Gastroesophageal sphincter (tissue), 4 donors: ENCODE measurements at regions not wholly inside any gene's neighbourhood (a gene's known extent, or its start where the extent isn't known, plus 50 kb on each side); places are given as distances from the start of the nearest gene placed in this dataset.
A peak's percentile ranks its signal among the peaks of the same experiment; 100 is the strongest.
"Not testable (repeated sequence)": the region's sequence is repeated elsewhere in the genome, so short reads cannot be mapped to it uniquely, and the experiment has no call there.

Experiments
- ATAC-seq: fragments of 150-250 bp; one replicate; pipeline ENCODE4 v1.9.1; 2016; ENCODE audit warnings: mild to moderate bottlenecking, moderate library complexity
- H3K27ac ChIP-seq, 4 donors: fragments of 200-600 bp; sonication (generic) in 3 of 4; 1 replicate in 3 of 4; 2 replicates in 1 of 4; pipeline ENCODE4 v1.5.1; 2016 to 2019
- H3K27me3 ChIP-seq: fragments of 200-600 bp; sonication (generic); one replicate; pipeline ENCODE4 v1.5.1; 2019
- H3K36me3 ChIP-seq, 2 donors: fragments of 200-600 bp; sonication (generic); one replicate each; pipeline ENCODE4 v1.5.1; 2019; ENCODE audit warnings: control low read depth in 1 of 2
- H3K4me1 ChIP-seq, 3 donors: fragments of 200-600 bp; sonication (generic); 1 replicate in 2 of 3; 2 replicates in 1 of 3; pipeline ENCODE4 v1.5.1; 2016 to 2019; ENCODE audit warnings: control low read depth in 2 of 3
- H3K4me3 ChIP-seq, 2 donors: fragments of 200-600 bp; sonication (generic); one replicate each; pipeline ENCODE4 v1.5.1; 2019; ENCODE audit warnings: mild to moderate bottlenecking in 1 of 2, moderate library complexity in 1 of 2
- H3K9me3 ChIP-seq, 3 donors: fragments of 200-600 bp; sonication (generic); one replicate each; pipeline ENCODE4 v1.5.1; 2017 to 2019; ENCODE audit warnings: control low read depth in 2 of 3
- EP300 ChIP-seq: sonication (generic); formaldehyde crosslinking; IDR thresholded peaks from one replicate; pipeline ENCODE4 v1.6.1; 2017; ENCODE audit warnings: antibody characterized with exemption, mild to moderate bottlenecking
- POLR2A ChIP-seq, 2 donors: fragments of 450-650 bp; IDR thresholded peaks; one replicate each; pipeline ENCODE4 v1.6.1; 2017; ENCODE audit warnings: antibody characterized with exemption in 2 of 2, mild to moderate bottlenecking in 2 of 2, moderate library complexity in 1 of 2
- POLR2AphosphoS5 ChIP-seq: sonication (generic); formaldehyde crosslinking; IDR thresholded peaks from one replicate; pipeline ENCODE4 v1.6.1; 2017; ENCODE audit warnings: antibody characterized with exemption
- WGBS, 2 donors: methylation state at CpG; one replicate each; pipeline ENCODE4 v1.1.5; 2018; ENCODE audit warnings: low coverage in 1 of 2; 5-methylcytosine and 5-hydroxymethylcytosine counted together
- TF ChIP-seq, protein P1 (sequence below), 4 experiments: fragments of 200-600 bp in 2 of 4; fragments of 450-650 bp in 2 of 4; sonication (generic) in 1 of 4; IDR thresholded peaks; one replicate each; pipeline ENCODE4 v1.5.1; 2017 to 2019; ENCODE audit warnings: antibody characterized with exemption in 4 of 4, mild to moderate bottlenecking in 2 of 4, moderate library complexity in 2 of 4

- Histone ChIP-seq H3K9me3 (no peaks in the 10 kb centered on the region), H3K4me3 (no peak overlapping the region), H3K27me3 (no peaks in the 10 kb centered on the region), H3K36me3 (no peaks in the 10 kb centered on the region), H3K4me1 (peaks cover 3 to 20% (median 6%) of the 10 kb centered on the region in 3 donors), H3K27ac (no peak overlapping the region)
- TF ChIP-seq EP300 (no peak), POLR2AphosphoS5 (no peak), POLR2A (IDR thresholded peaks at IDR 0.05) (no peak)
- TF ChIP-seq, protein P1, sequence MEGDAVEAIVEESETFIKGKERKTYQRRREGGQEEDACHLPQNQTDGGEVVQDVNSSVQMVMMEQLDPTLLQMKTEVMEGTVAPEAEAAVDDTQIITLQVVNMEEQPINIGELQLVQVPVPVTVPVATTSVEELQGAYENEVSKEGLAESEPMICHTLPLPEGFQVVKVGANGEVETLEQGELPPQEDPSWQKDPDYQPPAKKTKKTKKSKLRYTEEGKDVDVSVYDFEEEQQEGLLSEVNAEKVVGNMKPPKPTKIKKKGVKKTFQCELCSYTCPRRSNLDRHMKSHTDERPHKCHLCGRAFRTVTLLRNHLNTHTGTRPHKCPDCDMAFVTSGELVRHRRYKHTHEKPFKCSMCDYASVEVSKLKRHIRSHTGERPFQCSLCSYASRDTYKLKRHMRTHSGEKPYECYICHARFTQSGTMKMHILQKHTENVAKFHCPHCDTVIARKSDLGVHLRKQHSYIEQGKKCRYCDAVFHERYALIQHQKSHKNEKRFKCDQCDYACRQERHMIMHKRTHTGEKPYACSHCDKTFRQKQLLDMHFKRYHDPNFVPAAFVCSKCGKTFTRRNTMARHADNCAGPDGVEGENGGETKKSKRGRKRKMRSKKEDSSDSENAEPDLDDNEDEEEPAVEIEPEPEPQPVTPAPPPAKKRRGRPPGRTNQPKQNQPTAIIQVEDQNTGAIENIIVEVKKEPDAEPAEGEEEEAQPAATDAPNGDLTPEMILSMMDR (IDR thresholded peaks at IDR 0.05) = no peak
- ATAC-seq = no peak
Measured at GRCh38 chr6:112909781-112910180, 562.7 kb downstream of the RFPL4B start.

- Histone ChIP-seq H3K36me3 (no peaks in the 10 kb centered on the region), H3K4me1 (peaks cover 3 to 20% (median 6%) of the 10 kb centered on the region in 3 donors), H3K27ac (no peak overlapping the region), H3K27me3 (no peaks in the 10 kb centered on the region), H3K4me3 (no peak overlapping the region), H3K9me3 (no peaks in the 10 kb centered on the region)
- ATAC-seq = no peak
- 25 to 42% methylated on average over 2 of the region's 2 CpGs for WGBS, 2 donors
- no peak for TF ChIP-seq POLR2AphosphoS5
Measured at GRCh38 chr6:112910256-112910655, 563.1 kb downstream of the RFPL4B start.

DNA sequence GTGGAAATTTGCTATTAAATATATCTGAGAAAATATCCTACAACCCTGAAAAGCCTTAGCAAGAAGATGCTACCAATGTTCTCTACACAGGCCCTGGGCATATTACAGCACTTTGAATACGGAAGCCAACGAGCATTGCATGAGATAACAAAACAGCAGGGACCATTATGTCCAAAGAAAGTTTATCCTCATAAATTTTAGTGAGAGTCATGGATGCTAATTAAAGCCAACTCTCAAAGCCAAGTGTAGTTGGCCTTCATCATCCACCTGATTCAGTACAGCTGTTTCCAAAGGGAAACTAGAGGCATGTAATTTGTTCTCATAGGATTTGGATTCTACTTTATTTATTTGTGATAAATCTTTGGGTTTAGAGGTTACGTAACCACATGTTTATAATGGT, 564.8 kb downstream of the RFPL4B start:
- Histone ChIP-seq H3K36me3 (no peaks in the 10 kb centered on the region), H3K4me1 (peaks cover 3 to 20% (median 6%) of the 10 kb centered on the region in 3 donors), H3K27me3 (no peaks in the 10 kb centered on the region), H3K9me3 (no peaks in the 10 kb centered on the region), H3K27ac (no peak overlapping the region), H3K4me3 (no peak overlapping the region)
- WGBS, 2 donors = 30 to 43% methylated on average over 3 of the region's 3 CpGs
- TF ChIP-seq POLR2AphosphoS5 = no peak
- TF ChIP-seq POLR2A (IDR thresholded peaks at IDR 0.05) = no peak
- TF ChIP-seq, protein P1 (IDR thresholded peaks at IDR 0.05) = no peak
- TF ChIP-seq EP300 = no peak
- ATAC-seq = peak; percentile 46

GRCh38 chr6:112912416-112913101, 565.4 kb downstream of the RFPL4B start:
- 16 to 27% methylated on average over 1 to 2 of the region's 2 CpGs for WGBS, 2 donors
- no peak overlapping the region for H3K27ac ChIP-seq
- TF ChIP-seq POLR2AphosphoS5 = no peak
- no peaks in the 10 kb centered on the region for H3K27me3 ChIP-seq
- no peak for ATAC-seq
- no peak overlapping the region for H3K4me3 ChIP-seq
- H3K4me1 ChIP-seq = peaks cover 3 to 20% (median 6%) of the 10 kb centered on the region in 3 donors
- H3K9me3 ChIP-seq = no peaks in the 10 kb centered on the region
- H3K36me3 ChIP-seq = no peaks in the 10 kb centered on the region

DNA sequence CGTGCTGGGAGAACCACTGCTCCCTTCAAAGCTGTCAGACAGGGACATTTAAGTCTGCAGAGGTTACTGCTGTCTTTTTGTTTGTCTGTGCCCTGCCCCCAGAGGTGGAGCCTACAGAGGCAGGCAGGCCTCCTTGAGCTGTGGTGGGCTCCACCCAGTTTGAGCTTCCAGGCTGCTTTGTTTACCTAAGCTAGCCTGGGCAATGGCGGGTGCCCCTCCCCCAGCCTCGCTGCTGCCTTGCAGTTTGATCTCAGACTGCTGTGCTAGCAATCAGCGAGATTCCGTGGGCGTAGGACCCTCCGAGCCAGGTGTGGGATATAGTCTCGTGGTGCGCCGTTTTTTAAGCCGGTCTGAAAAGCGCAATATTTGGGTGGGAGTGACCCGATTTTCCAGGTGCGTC, 572.6 kb downstream of the RFPL4B start:
- not testable (repeated sequence) for H3K36me3 ChIP-seq, H3K27ac ChIP-seq, H3K4me3 ChIP-seq, ATAC-seq, H3K27me3 ChIP-seq, H3K4me1 ChIP-seq
- no CpG with 5 or more reads among the region's 14 CpGs for WGBS, 2 donors
- peaks cover 0 to 19% (median 0%) of the 10 kb centered on the region in 3 donors for H3K9me3 ChIP-seq

DNA sequence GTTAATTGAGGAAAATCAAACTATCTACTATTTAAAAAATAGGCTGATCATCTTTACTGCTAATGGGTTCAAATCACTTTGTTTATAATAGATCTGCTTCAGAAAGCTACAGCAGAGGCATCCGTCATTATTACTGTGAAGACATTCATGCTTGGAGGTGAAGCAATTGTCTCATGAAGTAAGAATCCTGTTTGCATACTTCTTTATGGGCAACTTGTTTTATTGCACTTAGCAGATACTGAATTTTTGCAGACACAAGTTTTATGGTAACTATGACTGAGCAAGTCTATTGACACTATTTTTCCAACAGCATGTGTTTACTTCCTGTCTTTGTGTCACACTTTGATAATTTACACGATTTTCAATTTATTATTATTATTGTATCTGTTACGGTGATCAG, 573.9 kb downstream of the RFPL4B start:
- no peaks in the 10 kb centered on the region for H3K36me3 ChIP-seq
- TF ChIP-seq, protein P1 (IDR thresholded peaks at IDR 0.05) = no peak
- TF ChIP-seq EP300 (no peak), POLR2AphosphoS5 (no peak), POLR2A (IDR thresholded peaks at IDR 0.05) (no peak)
- H3K4me1 ChIP-seq = no peaks in the 10 kb centered on the region
- ATAC-seq = no peak
- no peaks in the 10 kb centered on the region for H3K27me3 ChIP-seq
- 80 to 96% methylated on average over 3 of the region's 3 CpGs for WGBS, 2 donors
- H3K27ac ChIP-seq = no peak overlapping the region
- no peak overlapping the region for H3K4me3 ChIP-seq
- H3K9me3 ChIP-seq = peaks cover 0 to 19% (median 0%) of the 10 kb centered on the region in 3 donors
